Ovary (tissue), 7 donors: ENCODE measurements at regions not wholly inside any gene's neighbourhood (a gene's known extent, or its start where the extent isn't known, plus 50 kb on each side); places are given as distances from the start of the nearest gene placed in this dataset.

Experiments used
- DNase-seq, 5 donors: peaks; one replicate each; pipeline ENCODE4 v3.0.0-alpha.2; 2019 to 2020
- H3K27ac ChIP-seq, 2 donors: fragments of 200-600 bp; one replicate each; pipeline versions ENCODE4 v1.5.1 to v1.8.0; 2019 to 2022
- H3K27me3 ChIP-seq: fragments of 200-600 bp; one replicate; pipeline ENCODE4 v1.8.0; 2022
- H3K36me3 ChIP-seq: fragments of 200-600 bp; sonication (generic); one replicate; pipeline ENCODE4 v1.5.1; 2019
- H3K4me1 ChIP-seq: one replicate; pipeline ENCODE4 v1.8.1; 2013; ENCODE audit warnings: mild to moderate bottlenecking, moderate library complexity; ENCODE audit not compliant: insufficient read depth
- H3K4me3 ChIP-seq: fragments of 200-600 bp; sonication (generic); one replicate; pipeline ENCODE4 v1.5.1; 2017
- H3K9me3 ChIP-seq, 2 donors: fragments of 200-600 bp in 1 of 2; sonication (generic) in 1 of 2; one replicate each; pipeline versions ENCODE4 v1.5.1 to v1.8.1; 2013 to 2019; ENCODE audit warnings: mild to moderate bottlenecking in 1 of 2, moderate library complexity in 1 of 2
- EP300 ChIP-seq: sonication (generic); formaldehyde crosslinking; IDR thresholded peaks from one replicate; pipeline ENCODE4 v1.6.1; 2017; ENCODE audit warnings: antibody characterized with exemption
- POLR2A ChIP-seq: fragments of 450-650 bp; IDR thresholded peaks from one replicate; pipeline ENCODE4 v1.6.1; 2017; ENCODE audit warnings: antibody characterized with exemption, mild to moderate bottlenecking, moderate library complexity
- WGBS, 3 donors: extraction: QIAGEN DNeasy Blood & Tissue Kit in 1 of 3; methylation state at CpG; one replicate each; pipeline versions ENCODE4 v1.1.5 to v1.1.7; 2013 to 2017; 5-methylcytosine and 5-hydroxymethylcytosine counted together
- intact Hi-C, 4 donors: fragments of 100-400 bp; cut with DNase I; formaldehyde crosslinking; loops; one replicate each; pipeline versions ENCODE4 v1.11.0 to v1.15.1; 2022 to 2023
- TF ChIP-seq, protein P1 (sequence below), 3 donors: fragments of 450-650 bp in 2 of 3; fragments of 200-600 bp in 1 of 3; IDR thresholded peaks; one replicate each; pipeline versions ENCODE4 v1.5.1 to v1.8.0; 2016 to 2022; ENCODE audit warnings: antibody characterized with exemption in 3 of 3, mild to moderate bottlenecking in 1 of 3
- donor health status: DM: no; HTN: no; CAD: no; lungs with moderate emphysema.
- donor health status: DM: no; HTN: no; CAD: no.
- donor health status: Bipolar disorder and iron deficiency.
- donor health status: DM: no; HTN: no; CAD: no.
- donor health status: DM: yes; HTN: yes; CAD: no.

DNA sequence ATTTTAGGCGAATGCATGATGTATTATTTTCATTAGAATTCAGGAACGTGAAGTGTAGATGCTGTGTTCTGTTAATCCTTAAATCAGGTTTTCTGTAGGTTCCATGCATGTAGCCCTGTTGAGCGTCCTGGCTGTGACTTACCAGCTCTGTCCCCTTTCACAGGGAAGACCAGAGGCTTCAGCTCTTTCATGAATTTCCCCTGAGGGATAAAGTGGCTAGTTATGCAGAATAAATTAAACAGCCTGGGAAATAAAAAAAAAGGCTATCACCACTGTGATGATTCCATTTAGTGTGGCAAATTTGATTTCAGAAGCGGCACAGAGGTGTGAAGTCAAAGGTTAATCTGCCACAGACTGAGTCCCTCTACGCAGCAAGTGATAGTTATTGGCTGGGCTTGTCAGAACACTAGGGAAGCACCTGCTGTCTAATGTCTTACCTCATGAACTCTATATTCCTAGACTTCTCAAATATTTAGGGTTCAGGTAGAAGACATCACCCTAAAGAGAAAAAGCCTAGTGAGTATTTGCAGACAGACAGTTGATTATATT, 61.6 kb upstream of the LINC00305 start:
- Histone ChIP-seq H3K36me3 (no peaks in the 10 kb centered on the region), H3K4me1 (no peaks in the 10 kb centered on the region), H3K4me3 (no peak overlapping the region), H3K9me3 (no peaks in the 10 kb centered on the region), H3K27me3 (no peaks in the 10 kb centered on the region), H3K27ac (no peak overlapping the region)
- 92 to 94% (median 93%) methylated on average over 5 of the region's 5 CpGs for whole genome bisulfite sequencing, 3 donors
- no peak for DNase-seq
- TF ChIP-seq, protein P1, sequence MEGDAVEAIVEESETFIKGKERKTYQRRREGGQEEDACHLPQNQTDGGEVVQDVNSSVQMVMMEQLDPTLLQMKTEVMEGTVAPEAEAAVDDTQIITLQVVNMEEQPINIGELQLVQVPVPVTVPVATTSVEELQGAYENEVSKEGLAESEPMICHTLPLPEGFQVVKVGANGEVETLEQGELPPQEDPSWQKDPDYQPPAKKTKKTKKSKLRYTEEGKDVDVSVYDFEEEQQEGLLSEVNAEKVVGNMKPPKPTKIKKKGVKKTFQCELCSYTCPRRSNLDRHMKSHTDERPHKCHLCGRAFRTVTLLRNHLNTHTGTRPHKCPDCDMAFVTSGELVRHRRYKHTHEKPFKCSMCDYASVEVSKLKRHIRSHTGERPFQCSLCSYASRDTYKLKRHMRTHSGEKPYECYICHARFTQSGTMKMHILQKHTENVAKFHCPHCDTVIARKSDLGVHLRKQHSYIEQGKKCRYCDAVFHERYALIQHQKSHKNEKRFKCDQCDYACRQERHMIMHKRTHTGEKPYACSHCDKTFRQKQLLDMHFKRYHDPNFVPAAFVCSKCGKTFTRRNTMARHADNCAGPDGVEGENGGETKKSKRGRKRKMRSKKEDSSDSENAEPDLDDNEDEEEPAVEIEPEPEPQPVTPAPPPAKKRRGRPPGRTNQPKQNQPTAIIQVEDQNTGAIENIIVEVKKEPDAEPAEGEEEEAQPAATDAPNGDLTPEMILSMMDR (IDR thresholded peaks at IDR 0.05): no peak
- no peak for TF ChIP-seq POLR2A
- no peak for TF ChIP-seq EP300
- intact Hi-C loops: no loop called here

DNA sequence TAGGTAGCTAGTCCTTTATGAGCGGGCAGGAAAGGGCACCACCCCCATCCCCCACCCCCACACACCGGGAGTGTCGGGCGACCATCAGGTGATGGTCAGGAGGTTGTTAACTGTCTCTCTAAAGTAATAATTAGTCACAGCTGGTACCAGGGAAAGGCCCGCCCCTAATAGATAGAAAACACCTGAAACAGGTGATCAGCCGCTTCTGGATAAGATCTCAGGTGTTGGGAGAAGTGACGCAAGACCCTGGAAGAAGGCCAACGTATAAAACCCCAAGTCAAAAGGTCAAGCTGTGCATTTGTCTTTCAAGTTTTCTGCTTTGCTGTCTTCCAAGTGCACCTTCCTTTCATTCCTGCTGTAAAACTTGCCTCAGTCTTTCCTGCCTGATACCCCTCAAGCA, 59.6 kb upstream of the LINC00305 start:
- Histone ChIP-seq H3K9me3 (no peaks in the 10 kb centered on the region), H3K27me3 (no peaks in the 10 kb centered on the region), H3K4me1 (no peaks in the 10 kb centered on the region), H3K4me3 (no peak overlapping the region), H3K36me3 (no peaks in the 10 kb centered on the region), H3K27ac (no peak overlapping the region)
- DNase-seq: no peak
- TF ChIP-seq POLR2A: no peak
- TF ChIP-seq, protein P1 (IDR thresholded peaks at IDR 0.05): no peak
- TF ChIP-seq EP300: no peak
- intact Hi-C loops: no loop called here
- WGBS, 3 donors: 87 to 95% (median 91%) methylated on average over 8 of the region's 8 CpGs

DNA sequence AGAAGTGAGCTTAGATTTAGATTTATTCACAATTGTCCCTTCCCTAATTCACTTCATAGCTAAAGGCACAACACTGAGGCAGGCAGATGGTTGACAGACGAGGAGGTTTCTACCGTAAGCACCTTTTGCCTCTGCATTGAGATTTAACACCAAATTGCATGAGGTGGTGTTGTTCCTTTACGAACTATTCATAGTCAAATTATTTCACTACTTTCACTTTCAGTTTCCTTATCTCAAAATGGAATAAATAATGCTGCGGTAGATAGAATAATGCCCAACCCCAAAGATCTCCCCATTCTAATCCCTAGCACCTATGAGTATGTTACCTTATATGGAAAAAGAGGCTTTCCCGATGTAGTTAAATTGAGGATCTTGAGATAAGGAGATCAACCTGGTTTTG, 58.9 kb upstream of the LINC00305 start:
- intact Hi-C loops: no loop called here
- no peaks in the 10 kb centered on the region for H3K36me3 ChIP-seq
- 80 to 88% (median 84%) methylated on average over 5 of the region's 5 CpGs for WGBS, 3 donors
- no peak for TF ChIP-seq EP300
- TF ChIP-seq POLR2A: no peak
- TF ChIP-seq, protein P1 (IDR thresholded peaks at IDR 0.05): no peak
- H3K4me3 ChIP-seq: no peak overlapping the region
- H3K4me1 ChIP-seq: peaks cover 5% of the 10 kb centered on the region
- H3K27me3 ChIP-seq: no peaks in the 10 kb centered on the region
- no peaks in the 10 kb centered on the region for H3K9me3 ChIP-seq
- no peak for DNase-seq
- H3K27ac ChIP-seq: no peak overlapping the region

DNA sequence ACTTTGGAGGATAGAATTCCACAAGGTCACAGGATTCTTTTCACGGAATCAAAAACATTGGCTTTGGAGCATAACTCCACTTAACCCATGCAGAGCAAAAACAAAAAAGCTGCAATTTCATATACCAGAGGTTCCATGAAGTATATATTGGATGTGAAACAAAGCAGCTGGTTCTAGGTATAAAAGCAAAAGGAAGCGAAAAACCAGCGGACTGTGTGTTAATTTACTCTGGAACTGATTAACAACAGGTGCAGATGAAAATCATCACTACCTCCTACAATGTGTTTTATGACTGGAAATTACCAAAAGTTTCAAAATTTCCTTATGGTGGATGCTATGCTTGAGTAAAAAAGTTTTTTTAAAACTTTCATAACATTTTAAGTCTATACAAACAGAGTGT, 54.4 kb upstream of the LINC00305 start:
- peaks cover 6% of the 10 kb centered on the region for H3K4me1 ChIP-seq
- H3K4me3 ChIP-seq: no peak overlapping the region
- no peaks in the 10 kb centered on the region for H3K27me3 ChIP-seq
- DNase-seq: no peak
- peak overlapping the region in 1 of 2 donors; percentile 3 for H3K27ac ChIP-seq
- no peak for TF ChIP-seq EP300
- no peak for TF ChIP-seq POLR2A
- TF ChIP-seq, protein P1 (IDR thresholded peaks at IDR 0.05): no peak
- 13 to 19% (median 18%) methylated on average over 3 of the region's 3 CpGs for WGBS, 3 donors
- no peaks in the 10 kb centered on the region for H3K36me3 ChIP-seq
- no peaks in the 10 kb centered on the region for H3K9me3 ChIP-seq
- intact Hi-C loops: no loop called here
